ENCODE measurements at regions not wholly inside any gene's neighbourhood (a gene's known extent, or its start where the extent isn't known, plus 50 kb on each side); places are given as distances from the start of the nearest gene placed in this dataset.

GRCh38 chr9:118992813-118993794 is 376.1 kb downstream of the BRINP1 start:
- TF ChIP-seq RAD21 (conservative IDR thresholded peaks at IDR 0.05 in 1 of 2, IDR thresholded peaks at IDR 0.05 in 1 of 2) = no peak
- TF ChIP-seq, protein P1, sequence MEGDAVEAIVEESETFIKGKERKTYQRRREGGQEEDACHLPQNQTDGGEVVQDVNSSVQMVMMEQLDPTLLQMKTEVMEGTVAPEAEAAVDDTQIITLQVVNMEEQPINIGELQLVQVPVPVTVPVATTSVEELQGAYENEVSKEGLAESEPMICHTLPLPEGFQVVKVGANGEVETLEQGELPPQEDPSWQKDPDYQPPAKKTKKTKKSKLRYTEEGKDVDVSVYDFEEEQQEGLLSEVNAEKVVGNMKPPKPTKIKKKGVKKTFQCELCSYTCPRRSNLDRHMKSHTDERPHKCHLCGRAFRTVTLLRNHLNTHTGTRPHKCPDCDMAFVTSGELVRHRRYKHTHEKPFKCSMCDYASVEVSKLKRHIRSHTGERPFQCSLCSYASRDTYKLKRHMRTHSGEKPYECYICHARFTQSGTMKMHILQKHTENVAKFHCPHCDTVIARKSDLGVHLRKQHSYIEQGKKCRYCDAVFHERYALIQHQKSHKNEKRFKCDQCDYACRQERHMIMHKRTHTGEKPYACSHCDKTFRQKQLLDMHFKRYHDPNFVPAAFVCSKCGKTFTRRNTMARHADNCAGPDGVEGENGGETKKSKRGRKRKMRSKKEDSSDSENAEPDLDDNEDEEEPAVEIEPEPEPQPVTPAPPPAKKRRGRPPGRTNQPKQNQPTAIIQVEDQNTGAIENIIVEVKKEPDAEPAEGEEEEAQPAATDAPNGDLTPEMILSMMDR (IDR thresholded peaks at IDR 0.05) = no peak
- TF ChIP-seq SMC3 (IDR thresholded peaks at IDR 0.05) = no peak
- no peak for TF ChIP-seq POLR2A (IDR thresholded peaks at IDR 0.05; ENCODE audit: low read length)
- TF ChIP-seq RCOR1 (IDR thresholded peaks at IDR 0.05; ENCODE audit: low read depth, low read length) = no peak
- TF ChIP-seq RNF2 (IDR thresholded peaks at IDR 0.05; ENCODE audit: borderline replicate concordance, low read depth) = no peak
- no peak for TF ChIP-seq FOSL2 (IDR thresholded peaks at IDR 0.05)
- no peak for TF ChIP-seq FOSL2 (CRISPR knock-in tag; IDR thresholded peaks at IDR 0.05)
- TF ChIP-seq, protein P2, sequence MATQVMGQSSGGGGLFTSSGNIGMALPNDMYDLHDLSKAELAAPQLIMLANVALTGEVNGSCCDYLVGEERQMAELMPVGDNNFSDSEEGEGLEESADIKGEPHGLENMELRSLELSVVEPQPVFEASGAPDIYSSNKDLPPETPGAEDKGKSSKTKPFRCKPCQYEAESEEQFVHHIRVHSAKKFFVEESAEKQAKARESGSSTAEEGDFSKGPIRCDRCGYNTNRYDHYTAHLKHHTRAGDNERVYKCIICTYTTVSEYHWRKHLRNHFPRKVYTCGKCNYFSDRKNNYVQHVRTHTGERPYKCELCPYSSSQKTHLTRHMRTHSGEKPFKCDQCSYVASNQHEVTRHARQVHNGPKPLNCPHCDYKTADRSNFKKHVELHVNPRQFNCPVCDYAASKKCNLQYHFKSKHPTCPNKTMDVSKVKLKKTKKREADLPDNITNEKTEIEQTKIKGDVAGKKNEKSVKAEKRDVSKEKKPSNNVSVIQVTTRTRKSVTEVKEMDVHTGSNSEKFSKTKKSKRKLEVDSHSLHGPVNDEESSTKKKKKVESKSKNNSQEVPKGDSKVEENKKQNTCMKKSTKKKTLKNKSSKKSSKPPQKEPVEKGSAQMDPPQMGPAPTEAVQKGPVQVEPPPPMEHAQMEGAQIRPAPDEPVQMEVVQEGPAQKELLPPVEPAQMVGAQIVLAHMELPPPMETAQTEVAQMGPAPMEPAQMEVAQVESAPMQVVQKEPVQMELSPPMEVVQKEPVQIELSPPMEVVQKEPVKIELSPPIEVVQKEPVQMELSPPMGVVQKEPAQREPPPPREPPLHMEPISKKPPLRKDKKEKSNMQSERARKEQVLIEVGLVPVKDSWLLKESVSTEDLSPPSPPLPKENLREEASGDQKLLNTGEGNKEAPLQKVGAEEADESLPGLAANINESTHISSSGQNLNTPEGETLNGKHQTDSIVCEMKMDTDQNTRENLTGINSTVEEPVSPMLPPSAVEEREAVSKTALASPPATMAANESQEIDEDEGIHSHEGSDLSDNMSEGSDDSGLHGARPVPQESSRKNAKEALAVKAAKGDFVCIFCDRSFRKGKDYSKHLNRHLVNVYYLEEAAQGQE (IDR thresholded peaks at IDR 0.05) = no peak
- TF ChIP-seq, protein P3, sequence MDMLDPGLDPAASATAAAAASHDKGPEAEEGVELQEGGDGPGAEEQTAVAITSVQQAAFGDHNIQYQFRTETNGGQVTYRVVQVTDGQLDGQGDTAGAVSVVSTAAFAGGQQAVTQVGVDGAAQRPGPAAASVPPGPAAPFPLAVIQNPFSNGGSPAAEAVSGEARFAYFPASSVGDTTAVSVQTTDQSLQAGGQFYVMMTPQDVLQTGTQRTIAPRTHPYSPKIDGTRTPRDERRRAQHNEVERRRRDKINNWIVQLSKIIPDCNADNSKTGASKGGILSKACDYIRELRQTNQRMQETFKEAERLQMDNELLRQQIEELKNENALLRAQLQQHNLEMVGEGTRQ (IDR thresholded peaks at IDR 0.05) = no peak
- TF ChIP-seq MAX (IDR thresholded peaks at IDR 0.05) = no peak
- no peak for TF ChIP-seq JUN (IDR thresholded peaks at IDR 0.05)
- no peak for TF ChIP-seq RFX5 (IDR thresholded peaks at IDR 0.05)
- no peak for TF ChIP-seq NR3C1 (IDR thresholded peaks at IDR 0.05)

Measured in A549 (cell line).